ENCODE measurements at regions not wholly inside any gene's neighbourhood (a gene's known extent, or its start where the extent isn't known, plus 50 kb on each side); places are given as distances from the start of the nearest gene placed in this dataset.

GRCh38 chr5:105924366-105924765 is 1746.4 kb downstream of the EFNA5 start:
- H2BK5ac ChIP-seq (ENCODE audit: insufficient read length, low read length), result no peak overlapping the region
- Mint-ChIP-seq H3K27ac (no peak overlapping the region), H3K36me3 (ENCODE audit: insufficient read depth in 1 of 3, low read depth in 3 of 3) (no peaks in the 10 kb centered on the region; a peak in 1 of 7 replicates), H3K27me3 (ENCODE audit: low read depth) (no peaks in the 10 kb centered on the region), H3K4me1 (no peaks in the 10 kb centered on the region), H3K4me3 (no peak overlapping the region), H3K9me3 (peaks cover 0 to 6% of the 10 kb centered on the region in 2 experiments; a peak in 1 of 5 replicates)
- no peak overlapping the region for H2BK20ac ChIP-seq (ENCODE audit: low read depth, low read length, poor library complexity, severe bottlenecking)
- no peak overlapping the region for H3K14ac ChIP-seq (ENCODE audit: insufficient read depth, low read length)
- no CpG with 5 or more reads among the region's 2 CpGs for WGBS (ENCODE audit: extremely low coverage, insufficient read length, low lambda C conversion rate)
- H3K4me2 ChIP-seq (ENCODE audit: insufficient read depth, insufficient read length, low read length), result no peak overlapping the region
- H3K18ac ChIP-seq (ENCODE audit: insufficient read length, low read depth, low read length), result no peak overlapping the region
- H4K20me1 ChIP-seq (ENCODE audit: control insufficient read depth, insufficient read depth, insufficient read length), result no peaks in the 10 kb centered on the region
- H3K27ac ChIP-seq (ENCODE audit: insufficient read length, low read depth, low read length), result no peak overlapping the region
- H2AFZ ChIP-seq (ENCODE audit: low read length), result no peak overlapping the region
- H3K79me1 ChIP-seq (ENCODE audit: insufficient read depth, low read depth, low read length, poor library complexity, severe bottlenecking), result no peaks in the 10 kb centered on the region
- no peak overlapping the region for H3T11ph ChIP-seq (ENCODE audit: low read length)
- no peak overlapping the region for H2AK5ac ChIP-seq (ENCODE audit: insufficient read length, low read length)
- H4K91ac ChIP-seq (ENCODE audit: insufficient read length, low read depth, low read length), result no peak overlapping the region
- H4K5ac ChIP-seq (ENCODE audit: insufficient read length, low read depth, low read length), result no peak overlapping the region
- no peak for TF ChIP-seq CTCF (conservative IDR thresholded peaks at IDR 0.05)
- H3K23me2 ChIP-seq (ENCODE audit: insufficient read length, low read depth, low read length, poor library complexity, severe bottlenecking), result no peaks in the 10 kb centered on the region
- no peak overlapping the region for H3K56ac ChIP-seq (ENCODE audit: insufficient read length, low read depth, low read length)
- no peak overlapping the region for H2BK120ac ChIP-seq (ENCODE audit: low read depth, low read length, poor library complexity, severe bottlenecking)
- H3K4me1 ChIP-seq (ENCODE audit: insufficient read depth, low read length), result no peaks in the 10 kb centered on the region
- H3K4ac ChIP-seq (ENCODE audit: low read depth, low read length), result no peak overlapping the region
- no peaks in the 10 kb centered on the region for H3K79me2 ChIP-seq (ENCODE audit: insufficient read depth, low read length)
- no peak overlapping the region for H2BK12ac ChIP-seq (ENCODE audit: insufficient read length, low read depth, low read length)
- DNase-seq, result no peak
- no peak overlapping the region for H3K9ac ChIP-seq (ENCODE audit: extremely low read depth, insufficient read length, low read length)
- no peak overlapping the region for H3K23ac ChIP-seq (ENCODE audit: insufficient read length, low read depth, low read length)
- H4K8ac ChIP-seq (replicated peaks; ENCODE audit: insufficient read length, low read depth, low read length), result no peak overlapping the region
- H3K9me3 ChIP-seq (ENCODE audit: control insufficient read depth, low read depth, low read length), result no peaks in the 10 kb centered on the region
- H2BK15ac ChIP-seq (ENCODE audit: low read depth, low read length), result no peak overlapping the region
- no peaks in the 10 kb centered on the region for H3K27me3 ChIP-seq (ENCODE audit: insufficient read depth, low read length)
